ENCODE measurements at regions not wholly inside any gene's neighbourhood (a gene's known extent, or its start where the extent isn't known, plus 50 kb on each side); places are given as distances from the start of the nearest gene placed in this dataset.
"Not testable (repeated sequence)": the region's sequence is repeated elsewhere in the genome, so short reads cannot be mapped to it uniquely, and the experiment has no call there.

DNA sequence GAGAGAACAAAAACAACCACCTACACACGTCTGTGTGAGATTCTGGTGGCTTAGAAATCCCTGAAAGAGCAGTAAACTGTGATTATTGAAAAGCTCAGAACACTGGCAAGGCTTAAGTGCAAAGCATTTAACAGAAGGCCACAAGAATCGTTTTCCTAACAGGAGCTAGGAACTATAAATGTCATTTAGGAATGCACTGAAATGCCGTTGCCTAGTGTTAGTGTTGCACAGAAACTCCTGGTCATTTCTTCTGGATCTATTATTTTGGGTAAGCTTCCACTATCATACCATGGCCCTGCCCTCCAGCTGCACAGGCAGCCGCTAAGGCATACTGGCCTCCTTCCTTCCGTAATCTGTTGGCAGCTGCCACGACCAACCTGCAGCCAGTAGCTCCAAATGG lies 923.2 kb downstream of the NLGN4X start:
- H3K9me3 ChIP-seq, result no peaks in the 10 kb centered on the region
- intact Hi-C loops (cut with DNase I; ENCODE audit: low total_unique reads), result no loop called here

DNA sequence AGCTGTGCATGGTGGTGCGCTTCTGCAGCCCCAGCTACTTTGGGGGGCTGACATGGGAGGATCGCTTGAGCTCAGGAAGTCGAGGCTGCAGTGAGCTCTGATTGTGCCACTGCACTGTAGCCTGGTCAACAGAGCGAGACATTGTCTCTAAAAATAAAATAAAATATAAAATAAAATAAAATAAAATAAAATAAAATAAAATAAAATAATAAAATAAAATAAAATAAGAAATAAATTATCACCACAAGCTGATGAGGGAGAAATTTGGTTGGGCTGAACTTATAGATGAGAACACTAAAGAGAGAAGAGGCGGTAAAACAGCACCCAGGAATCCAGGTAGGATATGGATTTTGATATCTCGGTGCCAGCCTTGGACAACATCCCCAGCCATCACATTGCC lies 933.7 kb downstream of the NLGN4X start:
- peaks cover 0 to under 1% of the 10 kb centered on the region in 2 donors for H3K9me3 ChIP-seq
- H3K27me3 ChIP-seq, result no peaks in the 10 kb centered on the region
- no peak overlapping the region for H3K4me3 ChIP-seq
- H3K4me1 ChIP-seq, result no peaks in the 10 kb centered on the region
- no peak overlapping the region for H3K27ac ChIP-seq
- TF ChIP-seq, protein P1, sequence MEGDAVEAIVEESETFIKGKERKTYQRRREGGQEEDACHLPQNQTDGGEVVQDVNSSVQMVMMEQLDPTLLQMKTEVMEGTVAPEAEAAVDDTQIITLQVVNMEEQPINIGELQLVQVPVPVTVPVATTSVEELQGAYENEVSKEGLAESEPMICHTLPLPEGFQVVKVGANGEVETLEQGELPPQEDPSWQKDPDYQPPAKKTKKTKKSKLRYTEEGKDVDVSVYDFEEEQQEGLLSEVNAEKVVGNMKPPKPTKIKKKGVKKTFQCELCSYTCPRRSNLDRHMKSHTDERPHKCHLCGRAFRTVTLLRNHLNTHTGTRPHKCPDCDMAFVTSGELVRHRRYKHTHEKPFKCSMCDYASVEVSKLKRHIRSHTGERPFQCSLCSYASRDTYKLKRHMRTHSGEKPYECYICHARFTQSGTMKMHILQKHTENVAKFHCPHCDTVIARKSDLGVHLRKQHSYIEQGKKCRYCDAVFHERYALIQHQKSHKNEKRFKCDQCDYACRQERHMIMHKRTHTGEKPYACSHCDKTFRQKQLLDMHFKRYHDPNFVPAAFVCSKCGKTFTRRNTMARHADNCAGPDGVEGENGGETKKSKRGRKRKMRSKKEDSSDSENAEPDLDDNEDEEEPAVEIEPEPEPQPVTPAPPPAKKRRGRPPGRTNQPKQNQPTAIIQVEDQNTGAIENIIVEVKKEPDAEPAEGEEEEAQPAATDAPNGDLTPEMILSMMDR (IDR thresholded peaks at IDR 0.05), result no peak
- intact Hi-C loops (cut with DNase I; ENCODE audit: low total_unique reads), result no loop called here
- H3K36me3 ChIP-seq, result no peaks in the 10 kb centered on the region
- DNase-seq, result no peak

More for the DNA sequence above, 923.2 kb downstream of the NLGN4X start:
- Histone ChIP-seq H3K4me3 (no peak overlapping the region), H3K4me1 (no peaks in the 10 kb centered on the region), H3K36me3 (no peaks in the 10 kb centered on the region), H3K27me3 (peaks cover 0 to 4% of the 10 kb centered on the region in 2 donors), H3K27ac (no peak overlapping the region)
- TF ChIP-seq, protein P1 (IDR thresholded peaks at IDR 0.05), result no peak
- TF ChIP-seq POLR2A (IDR thresholded peaks at IDR 0.05), result no peak
- DNase-seq, result no peak

DNA sequence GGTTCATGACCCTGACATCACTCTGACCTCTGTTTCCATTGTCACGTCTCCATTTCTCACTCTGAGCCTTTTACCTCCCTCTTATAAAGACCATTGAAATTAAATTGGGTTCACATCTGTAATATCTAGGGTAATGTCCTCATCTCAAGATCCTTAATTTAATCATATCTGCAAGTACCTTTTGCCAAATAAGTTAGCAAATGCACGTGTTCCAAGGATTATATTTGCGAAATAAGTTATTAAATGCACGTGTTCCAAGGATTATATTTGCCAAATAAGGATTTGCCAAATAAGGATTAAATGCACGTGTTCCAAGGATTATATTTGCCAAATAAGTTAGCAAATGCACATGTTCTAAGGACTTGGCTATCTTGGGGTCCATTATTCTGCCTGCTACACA lies 938.0 kb downstream of the NLGN4X start:
- Histone ChIP-seq H3K4me3 (no peak overlapping the region), H3K36me3 (no peaks in the 10 kb centered on the region), H3K9me3 (peaks cover 0 to 5% of the 10 kb centered on the region in 2 donors), H3K27me3 (no peaks in the 10 kb centered on the region), H3K27ac (no peak overlapping the region), H3K4me1 (no peaks in the 10 kb centered on the region)
- DNase-seq, result no peak
- intact Hi-C loops (cut with DNase I; ENCODE audit: low total_unique reads), result no loop called here
- TF ChIP-seq, protein P1 (IDR thresholded peaks at IDR 0.05), result no peak
- TF ChIP-seq POLR2A (IDR thresholded peaks at IDR 0.05), result no peak

DNA sequence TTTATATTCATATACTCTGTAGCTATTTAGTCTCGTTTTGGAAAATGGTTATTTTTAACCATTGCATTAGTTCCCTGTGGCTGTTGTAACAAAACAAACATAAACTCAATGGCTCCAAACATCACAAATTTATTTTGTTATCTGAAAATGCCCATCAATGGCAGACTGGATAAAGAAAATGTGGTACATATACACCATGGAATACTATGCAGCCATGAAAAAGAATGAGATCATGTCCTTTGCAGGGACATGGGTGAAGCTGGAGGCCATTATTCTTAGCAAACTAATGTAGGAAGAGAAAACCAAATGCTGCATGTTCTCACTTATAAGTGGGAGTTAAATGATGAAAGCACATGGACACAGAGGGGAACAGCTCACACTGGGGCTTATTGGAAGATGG lies 938.7 kb downstream of the NLGN4X start:
- H3K27me3 ChIP-seq; H3K27ac ChIP-seq; H3K36me3 ChIP-seq; intact Hi-C loops (cut with DNase I; ENCODE audit: low total_unique reads); H3K4me3 ChIP-seq; H3K4me1 ChIP-seq; H3K9me3 ChIP-seq; DNase-seq: not testable (repeated sequence)

DNA sequence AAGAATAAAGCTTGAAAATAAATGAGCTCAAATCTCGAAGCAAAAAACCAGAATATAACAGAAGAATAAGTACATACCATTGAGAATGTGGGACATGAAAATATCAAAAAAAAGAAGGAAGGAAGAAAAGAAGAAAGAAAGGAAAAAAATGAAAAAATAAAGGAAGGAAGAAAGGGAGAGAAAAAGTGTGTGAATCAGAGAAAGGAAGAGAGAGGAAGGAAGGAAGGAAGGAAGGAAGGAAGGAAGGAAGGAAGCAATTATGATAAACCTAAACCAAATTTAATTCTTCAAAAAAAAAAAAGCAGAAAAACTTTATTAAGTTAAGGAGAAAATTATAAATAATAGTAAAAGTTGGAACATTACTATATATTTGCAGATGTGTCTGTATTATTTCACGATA lies 949.8 kb downstream of the NLGN4X start:
- H3K36me3 ChIP-seq, result no peaks in the 10 kb centered on the region
- H3K4me3 ChIP-seq, result no peak overlapping the region
- no peak overlapping the region for H3K27ac ChIP-seq
- H3K4me1 ChIP-seq, result no peaks in the 10 kb centered on the region
- no peak for TF ChIP-seq POLR2A (IDR thresholded peaks at IDR 0.05)
- TF ChIP-seq, protein P1 (IDR thresholded peaks at IDR 0.05), result no peak
- DNase-seq, result no peak
- intact Hi-C loops (cut with DNase I; ENCODE audit: low total_unique reads), result no loop called here
- no peaks in the 10 kb centered on the region for H3K27me3 ChIP-seq
- no peaks in the 10 kb centered on the region for H3K9me3 ChIP-seq

DNA sequence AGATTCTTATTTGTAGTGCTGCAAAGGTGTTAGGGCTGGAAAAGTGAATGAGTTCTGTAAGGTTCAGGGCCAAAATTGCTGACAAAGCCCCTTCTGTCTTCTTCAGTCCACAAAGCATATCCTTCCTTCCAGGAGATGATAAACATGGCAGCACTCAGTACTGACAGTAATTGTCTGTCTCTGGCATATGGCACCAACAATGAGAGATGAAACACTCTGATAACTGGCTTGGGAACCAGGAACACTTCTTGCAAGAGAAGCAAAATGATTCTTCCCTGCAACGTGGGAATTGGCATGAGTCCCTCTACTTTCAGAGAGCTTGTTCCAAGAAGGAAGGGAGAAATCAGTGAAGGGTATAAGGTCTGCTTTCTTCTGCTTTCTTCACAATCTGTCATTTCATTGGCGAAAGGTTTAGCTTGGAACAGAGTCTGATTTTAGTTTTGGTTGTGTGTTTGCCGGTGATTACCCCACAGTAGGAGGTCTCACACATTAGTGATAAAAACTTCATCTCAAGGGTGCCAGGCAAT lies 963.3 kb downstream of the NLGN4X start:
- Histone ChIP-seq H3K27me3 (no peaks in the 10 kb centered on the region), H3K4me3 (no peak overlapping the region), H3K36me3 (no peaks in the 10 kb centered on the region), H3K9me3 (no peaks in the 10 kb centered on the region), H3K27ac (no peak overlapping the region), H3K4me1 (no peaks in the 10 kb centered on the region)
- no peak for DNase-seq
- intact Hi-C loops (cut with DNase I; ENCODE audit: low total_unique reads), result no loop called here
- no peak for TF ChIP-seq POLR2A (IDR thresholded peaks at IDR 0.05)
- TF ChIP-seq, protein P1 (IDR thresholded peaks at IDR 0.05), result no peak

All from uterus (tissue), 3 donors.